Neutrophil (primary cell): ENCODE measurements at regions not wholly inside any gene's neighbourhood (a gene's known extent, or its start where the extent isn't known, plus 50 kb on each side); places are given as distances from the start of the nearest gene placed in this dataset.

Experiments used
- H3K27ac ChIP-seq: fragments of 200-600 bp; sonication (generic); 2 replicates; pipeline ENCODE4 v1.5.1; 2016; ENCODE audit warnings: mild to moderate bottlenecking, moderate library complexity
- H3K27me3 ChIP-seq: fragments of 200-600 bp; sonication (generic); 2 replicates; pipeline ENCODE4 v1.6.0; 2016; ENCODE audit warnings: mild to moderate bottlenecking
- H3K36me3 ChIP-seq: fragments of 200-600 bp; sonication (generic); 2 replicates; pipeline ENCODE4 v1.5.1; 2017
- H3K4me1 ChIP-seq, 2 experiments: fragments of 200-600 bp in 1 of 2; sonication (generic) in 1 of 2; 1 replicate in 1 of 2; 2 replicates in 1 of 2; pipeline versions ENCODE4 v1.5.1 to v1.6.1; 2013 to 2016; ENCODE audit warnings: low read depth in 1 of 2, low read length in 1 of 2, mild to moderate bottlenecking in 1 of 2, moderate library complexity in 1 of 2; ENCODE audit not compliant: control insufficient read depth in 1 of 2, insufficient read depth in 1 of 2
- H3K4me3 ChIP-seq, 2 experiments: fragments of 200-600 bp in 1 of 2; sonication (generic) in 1 of 2; 1 replicate in 1 of 2; 2 replicates in 1 of 2; pipeline ENCODE4 v1.5.1; 2013 to 2016; ENCODE audit warnings: low read depth in 1 of 2, low read length in 1 of 2, mild to moderate bottlenecking in 1 of 2, moderate library complexity in 1 of 2
- H3K9me3 ChIP-seq: fragments of 200-600 bp; sonication (generic); 2 replicates; pipeline ENCODE4 v1.5.1; 2016
- CTCF ChIP-seq: fragments of 200-600 bp; sonication (generic); IDR thresholded peaks from 2 replicates; pipeline ENCODE4 v1.5.1; 2016; ENCODE audit warnings: antibody characterized with exemption

DNA sequence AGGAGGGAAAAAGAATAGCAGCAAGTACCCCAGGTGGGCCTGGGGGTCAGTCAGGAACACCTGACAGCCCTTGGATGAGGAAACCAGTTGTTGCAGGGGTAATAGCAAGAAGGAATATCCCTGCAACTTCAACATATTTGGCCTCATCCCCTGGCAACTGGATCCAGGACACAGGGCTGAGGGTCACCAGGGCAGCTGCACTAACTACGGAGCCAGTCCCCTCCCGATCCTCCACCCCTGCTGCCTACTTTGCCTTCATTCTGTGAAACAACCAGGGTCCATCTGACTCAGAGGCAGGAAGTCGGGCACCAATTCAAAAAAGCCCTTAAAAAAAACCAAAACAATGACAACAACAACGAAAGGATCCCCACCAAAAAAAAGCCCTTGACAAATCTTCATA is 52.9 kb downstream of the FRMPD3 start:
- Histone ChIP-seq H3K4me3 (no peak overlapping the region), H3K27ac (no peak overlapping the region), H3K4me1 (no peaks in the 10 kb centered on the region), H3K36me3 (no peaks in the 10 kb centered on the region), H3K27me3 (peaks cover 29% of the 10 kb centered on the region), H3K9me3 (no peaks in the 10 kb centered on the region)
- no peak for TF ChIP-seq CTCF

DNA sequence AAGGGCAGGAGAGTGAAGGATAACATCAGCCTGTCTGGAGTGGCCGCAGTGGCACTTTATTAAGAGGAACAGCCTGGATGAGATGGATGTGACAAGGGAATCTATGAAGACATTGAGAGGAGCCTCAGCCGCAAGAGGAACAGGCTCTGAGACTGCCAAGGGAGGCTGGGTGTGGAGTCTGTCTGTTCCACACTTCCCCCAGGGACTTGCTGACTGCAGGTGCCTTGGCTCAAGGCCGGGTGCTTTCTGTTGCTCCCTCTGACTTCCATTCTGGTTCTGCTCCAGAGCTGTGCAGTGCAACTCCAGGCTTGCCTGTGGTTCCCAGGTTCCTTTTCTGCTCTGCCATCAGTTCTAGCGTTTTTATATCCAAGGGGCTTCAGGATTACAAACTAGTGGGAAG is 54.6 kb downstream of the FRMPD3 start:
- Histone ChIP-seq H3K9me3 (no peaks in the 10 kb centered on the region), H3K4me1 (no peaks in the 10 kb centered on the region), H3K27me3 (peaks cover 46% of the 10 kb centered on the region), H3K4me3 (no peak overlapping the region), H3K27ac (no peak overlapping the region), H3K36me3 (no peaks in the 10 kb centered on the region)
- no peak for TF ChIP-seq CTCF

DNA sequence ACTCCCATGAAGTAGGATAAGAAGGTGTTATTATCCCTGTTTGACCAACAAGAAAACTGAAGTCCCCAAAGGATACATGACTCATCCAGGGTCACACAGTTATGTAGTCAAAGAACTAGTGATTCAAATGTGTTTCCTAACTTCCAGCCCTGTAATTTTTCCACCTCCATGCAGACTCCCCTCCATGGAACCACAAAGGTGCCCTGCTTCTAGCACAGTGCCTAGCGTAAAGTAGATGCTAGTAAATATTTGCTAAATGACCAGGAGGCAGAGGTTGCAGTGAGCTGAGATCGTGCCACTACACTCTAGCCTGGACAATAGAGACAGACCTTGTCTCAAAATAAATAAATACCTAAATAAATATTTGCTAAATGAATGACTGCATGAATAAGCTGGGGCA is 55.8 kb downstream of the FRMPD3 start:
- no peak for TF ChIP-seq CTCF
- Histone ChIP-seq H3K27me3 (peaks cover 53% of the 10 kb centered on the region), H3K9me3 (no peaks in the 10 kb centered on the region), H3K27ac (no peak overlapping the region), H3K36me3 (no peaks in the 10 kb centered on the region), H3K4me1 (no peaks in the 10 kb centered on the region), H3K4me3 (no peak overlapping the region)

DNA sequence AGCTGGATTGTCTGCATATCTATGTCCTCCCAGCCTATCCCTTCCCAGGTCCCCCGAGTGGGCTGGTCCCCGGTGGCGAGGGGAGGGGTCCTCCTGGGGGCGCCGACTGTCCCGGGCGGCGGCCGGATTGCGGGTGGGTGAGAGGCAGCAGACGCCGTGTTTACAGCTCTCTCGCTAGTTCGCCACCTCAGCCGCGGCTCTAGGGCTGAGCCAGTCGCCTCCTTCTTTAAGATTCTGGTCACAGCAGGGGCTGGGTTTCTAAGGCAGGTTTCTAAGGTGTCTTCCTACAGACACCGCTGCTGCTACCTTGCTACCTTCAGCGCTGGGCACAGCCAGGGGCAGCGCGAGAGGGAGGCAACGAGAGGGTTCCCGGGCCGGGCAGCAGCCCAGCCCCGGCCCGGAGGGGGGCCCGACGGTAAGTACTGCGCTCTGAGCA is 57.2 kb downstream of the FRMPD3 start:
- no peaks in the 10 kb centered on the region for H3K9me3 ChIP-seq
- no peak for TF ChIP-seq CTCF
- H3K36me3 ChIP-seq, result no peaks in the 10 kb centered on the region
- peaks cover 53% of the 10 kb centered on the region for H3K27me3 ChIP-seq
- no peaks in the 10 kb centered on the region for H3K4me1 ChIP-seq
- no peak overlapping the region for H3K4me3 ChIP-seq
- no peak overlapping the region for H3K27ac ChIP-seq

DNA sequence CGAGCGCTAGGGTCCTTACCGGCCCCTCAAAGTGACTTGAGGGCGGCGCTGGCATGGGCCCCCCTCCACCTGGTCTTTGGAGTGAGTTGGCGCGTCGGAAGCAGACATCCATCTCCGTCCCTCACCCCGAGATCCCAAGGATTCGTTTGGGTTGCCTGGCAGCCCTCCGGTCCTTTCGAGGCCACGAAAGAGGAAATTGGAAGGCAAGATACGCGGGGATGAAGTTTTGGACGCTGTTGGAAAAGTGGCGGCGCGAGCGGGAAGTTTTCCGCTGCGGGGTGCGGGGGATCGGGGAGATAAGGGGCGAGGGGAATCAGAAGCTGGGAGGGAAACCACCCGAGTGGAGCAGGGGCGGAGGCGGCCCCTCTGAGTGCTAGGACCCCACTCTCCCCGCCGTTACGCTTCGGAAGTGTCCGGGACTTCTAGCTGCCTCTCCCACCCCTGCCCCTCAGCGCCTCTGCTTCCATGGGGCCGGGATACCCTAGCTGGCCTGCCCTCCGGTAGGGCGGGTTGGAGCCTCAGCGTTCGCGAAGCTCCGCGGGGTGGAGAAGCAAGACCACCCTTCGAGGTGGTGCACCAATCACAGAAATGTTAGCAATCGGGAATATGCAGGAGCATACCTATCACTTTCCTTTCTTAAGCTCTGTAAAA is 57.8 kb downstream of the FRMPD3 start:
- Histone ChIP-seq H3K27me3 (peaks cover 53% of the 10 kb centered on the region), H3K36me3 (no peaks in the 10 kb centered on the region), H3K4me3 (no peak overlapping the region), H3K4me1 (no peaks in the 10 kb centered on the region), H3K9me3 (no peaks in the 10 kb centered on the region), H3K27ac (no peak overlapping the region)
- TF ChIP-seq CTCF, result no peak

- Histone ChIP-seq H3K9me3 (no peaks in the 10 kb centered on the region), H3K27ac (no peak overlapping the region), H3K27me3 (peaks cover 53% of the 10 kb centered on the region), H3K36me3 (no peaks in the 10 kb centered on the region), H3K4me1 (no peaks in the 10 kb centered on the region), H3K4me3 (no peak overlapping the region)
- no peak for TF ChIP-seq CTCF
These were observed 58.3 kb downstream of the FRMPD3 start for GRCh38 chrX:107507744-107508117.
